ENCODE measurements at regions not wholly inside any gene's neighbourhood (a gene's known extent, or its start where the extent isn't known, plus 50 kb on each side); places are given as distances from the start of the nearest gene placed in this dataset.

DNA sequence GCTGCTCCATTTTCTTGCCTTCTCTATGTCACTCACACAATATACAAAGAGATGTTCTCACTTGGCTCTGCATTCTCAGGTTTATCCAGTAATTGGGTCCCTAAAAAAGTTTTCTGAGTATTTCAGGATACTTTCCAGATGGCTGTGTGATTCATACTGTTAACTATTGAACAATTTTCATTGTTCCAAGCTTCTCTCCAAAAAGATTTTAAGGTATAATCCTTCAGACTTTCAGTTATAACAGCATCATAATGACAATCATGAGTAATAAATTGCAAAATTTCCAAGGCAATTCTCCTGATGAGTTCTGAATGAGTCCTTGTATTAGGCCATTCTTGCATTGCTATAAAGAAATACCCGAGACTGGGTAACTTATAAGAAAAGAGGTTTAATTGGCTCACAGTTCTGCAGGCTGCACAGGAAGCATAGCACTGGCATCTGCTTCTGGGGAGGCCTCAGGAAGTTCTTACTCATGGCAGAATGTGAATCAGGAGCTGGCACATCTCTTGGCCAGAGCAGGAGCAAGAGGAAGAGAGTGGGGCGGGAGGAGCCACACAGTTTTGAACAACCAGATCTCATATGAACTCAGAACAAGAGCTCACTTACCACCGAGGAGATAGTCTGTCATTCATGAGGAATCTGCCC lies 148.1 kb downstream of the SLC16A9 start:
- TF ChIP-seq, protein P1, sequence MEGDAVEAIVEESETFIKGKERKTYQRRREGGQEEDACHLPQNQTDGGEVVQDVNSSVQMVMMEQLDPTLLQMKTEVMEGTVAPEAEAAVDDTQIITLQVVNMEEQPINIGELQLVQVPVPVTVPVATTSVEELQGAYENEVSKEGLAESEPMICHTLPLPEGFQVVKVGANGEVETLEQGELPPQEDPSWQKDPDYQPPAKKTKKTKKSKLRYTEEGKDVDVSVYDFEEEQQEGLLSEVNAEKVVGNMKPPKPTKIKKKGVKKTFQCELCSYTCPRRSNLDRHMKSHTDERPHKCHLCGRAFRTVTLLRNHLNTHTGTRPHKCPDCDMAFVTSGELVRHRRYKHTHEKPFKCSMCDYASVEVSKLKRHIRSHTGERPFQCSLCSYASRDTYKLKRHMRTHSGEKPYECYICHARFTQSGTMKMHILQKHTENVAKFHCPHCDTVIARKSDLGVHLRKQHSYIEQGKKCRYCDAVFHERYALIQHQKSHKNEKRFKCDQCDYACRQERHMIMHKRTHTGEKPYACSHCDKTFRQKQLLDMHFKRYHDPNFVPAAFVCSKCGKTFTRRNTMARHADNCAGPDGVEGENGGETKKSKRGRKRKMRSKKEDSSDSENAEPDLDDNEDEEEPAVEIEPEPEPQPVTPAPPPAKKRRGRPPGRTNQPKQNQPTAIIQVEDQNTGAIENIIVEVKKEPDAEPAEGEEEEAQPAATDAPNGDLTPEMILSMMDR (IDR thresholded peaks at IDR 0.05): no peak
- TF ChIP-seq POLR2AphosphoS5 (IDR thresholded peaks at IDR 0.05; ENCODE audit: insufficient read depth in 1 of 2, low read depth in 1 of 2): no peak

Data from vagina (tissue), 2 donors.